Activated CD8-positive, alpha-beta memory T cell treated with anti-CD3 and anti-CD28 coated beads, Interleukin-2, amount 50 U/mL, for 1 hour (primary cell): ENCODE measurements at regions not wholly inside any gene's neighbourhood (a gene's known extent, or its start where the extent isn't known, plus 50 kb on each side); places are given as distances from the start of the nearest gene placed in this dataset.

Source experiments
- DNase-seq: peaks from one replicate; pipeline ENCODE4 v3.0.0-alpha.2; 2020; ENCODE audit errors: extremely low read depth

DNA sequence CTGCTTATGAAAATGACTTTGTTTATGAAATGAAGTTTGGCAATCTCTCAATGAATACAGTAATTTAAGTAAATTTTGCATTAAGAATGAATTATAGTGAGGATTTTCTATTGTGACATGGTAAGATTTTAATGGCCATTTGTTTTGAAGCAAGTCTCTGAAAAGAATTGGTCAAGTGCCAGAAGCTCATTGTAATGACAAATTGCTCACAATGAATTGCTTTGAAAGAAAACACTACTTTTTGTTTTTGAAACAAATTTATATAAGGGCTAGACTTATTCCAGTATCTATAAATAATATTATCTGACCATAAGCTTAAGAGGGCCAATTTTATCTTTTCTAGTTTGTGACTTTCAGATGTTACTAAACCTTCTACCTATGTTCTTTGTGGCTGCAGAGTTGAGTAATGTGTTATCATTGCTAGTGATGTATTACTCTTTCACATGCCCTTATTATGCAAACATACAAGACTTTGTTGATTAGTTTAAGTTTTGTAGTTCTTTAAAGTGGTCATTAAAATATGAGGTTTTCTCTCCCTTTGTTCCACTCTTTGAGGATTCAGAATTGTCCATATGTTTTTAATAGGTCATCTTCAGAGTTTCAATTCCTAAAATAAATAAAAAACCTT, 93.0 kb upstream of the ZNF608 start:
- no peak for DNase-seq

DNA sequence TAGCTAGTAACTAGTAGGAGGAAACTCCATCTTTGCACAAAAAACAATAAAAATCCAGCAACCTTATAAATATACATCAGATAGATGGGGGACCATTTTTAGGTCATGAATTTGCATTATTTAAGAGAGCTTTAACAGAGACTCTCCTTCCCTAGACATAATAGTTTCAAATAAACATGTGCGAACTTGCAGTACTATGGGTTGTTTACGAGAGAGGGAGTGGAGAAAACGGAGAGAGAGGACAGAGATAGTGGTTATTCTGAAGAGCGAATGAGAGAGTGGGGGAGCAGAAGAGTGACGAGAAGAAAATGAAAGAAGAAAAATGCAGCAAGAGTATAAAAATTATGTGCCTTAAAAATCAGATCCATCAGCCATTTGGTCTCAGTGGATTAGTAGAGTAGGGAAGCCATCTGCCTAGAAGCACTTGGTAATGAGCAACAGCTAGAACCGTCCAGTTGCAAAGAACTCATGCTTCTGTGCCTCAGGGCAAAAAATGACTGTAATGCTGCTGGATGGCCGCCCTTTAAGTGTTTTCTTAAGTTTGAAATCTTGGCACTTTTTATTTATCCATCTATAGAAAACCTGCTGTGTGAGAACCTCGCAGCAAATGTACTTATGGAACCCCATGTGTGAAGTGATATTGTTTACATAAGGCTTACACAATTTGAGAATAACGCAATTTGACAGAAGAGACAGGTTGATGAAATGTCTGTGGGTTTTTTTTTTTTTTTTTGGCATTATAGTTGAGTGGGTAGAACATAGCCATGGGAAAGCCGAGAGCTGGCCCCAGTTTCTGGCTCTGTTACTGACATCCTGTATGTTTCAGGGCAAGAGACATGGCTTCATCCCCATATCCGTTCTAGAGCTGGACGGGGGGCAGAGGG, 95.6 kb upstream of the ZNF608 start:
- DNase-seq: no peak

DNA sequence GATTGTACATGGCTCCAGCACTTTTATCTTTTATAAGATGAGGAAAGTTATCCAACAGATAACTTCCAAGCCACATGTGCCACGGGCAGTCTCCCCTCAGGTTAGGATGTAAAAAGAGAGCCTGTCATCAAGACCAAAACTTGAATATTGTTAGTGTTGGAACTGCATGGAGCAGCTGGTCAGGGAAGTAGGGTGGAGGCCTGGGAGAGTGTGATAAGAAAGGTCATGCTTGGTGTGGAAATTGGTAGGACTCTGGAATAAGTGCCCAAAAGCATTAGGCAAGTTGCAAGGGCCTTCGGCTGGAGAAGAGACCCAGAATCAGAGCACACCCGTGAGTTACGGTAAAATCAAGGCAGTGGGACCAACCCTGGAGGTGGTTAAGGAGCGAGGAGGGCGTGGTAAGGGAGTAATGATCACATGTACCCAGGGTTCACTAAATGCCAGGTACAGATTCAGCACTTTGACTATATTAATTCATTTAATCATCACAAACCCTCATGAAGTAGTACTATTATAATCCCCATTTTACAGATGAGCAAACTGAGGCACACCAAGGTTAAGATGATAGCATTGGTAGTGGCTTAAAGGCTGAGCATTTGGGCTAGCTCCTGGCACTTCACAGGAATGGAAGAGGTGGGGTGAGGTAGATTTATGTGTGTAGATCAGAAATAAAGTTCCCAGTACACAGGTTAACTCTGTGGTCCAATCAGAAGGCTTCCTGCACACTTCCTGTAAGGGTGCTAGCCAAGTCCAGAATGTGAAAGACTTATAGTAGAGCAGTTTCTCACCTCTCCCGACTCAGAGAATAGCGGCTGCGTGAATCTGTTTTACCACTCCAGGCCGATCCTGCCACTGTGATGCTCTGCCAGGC, 96.5 kb upstream of the ZNF608 start:
- DNase-seq: no peak

DNA sequence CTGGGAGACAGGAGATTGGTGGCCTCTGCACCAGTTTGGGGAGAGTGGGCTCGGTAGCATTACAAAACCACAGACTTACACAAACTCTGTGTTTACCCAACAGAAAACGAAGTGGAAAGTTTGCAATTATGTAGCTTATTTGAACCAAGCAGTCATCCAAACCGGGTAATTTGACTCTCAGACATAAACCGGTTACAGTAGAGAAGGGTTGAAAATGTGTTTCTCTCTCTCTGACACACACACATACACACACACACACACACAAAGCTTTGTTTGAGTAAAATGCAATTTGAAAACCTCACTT, 97.1 kb upstream of the ZNF608 start:
- no peak for DNase-seq

DNA sequence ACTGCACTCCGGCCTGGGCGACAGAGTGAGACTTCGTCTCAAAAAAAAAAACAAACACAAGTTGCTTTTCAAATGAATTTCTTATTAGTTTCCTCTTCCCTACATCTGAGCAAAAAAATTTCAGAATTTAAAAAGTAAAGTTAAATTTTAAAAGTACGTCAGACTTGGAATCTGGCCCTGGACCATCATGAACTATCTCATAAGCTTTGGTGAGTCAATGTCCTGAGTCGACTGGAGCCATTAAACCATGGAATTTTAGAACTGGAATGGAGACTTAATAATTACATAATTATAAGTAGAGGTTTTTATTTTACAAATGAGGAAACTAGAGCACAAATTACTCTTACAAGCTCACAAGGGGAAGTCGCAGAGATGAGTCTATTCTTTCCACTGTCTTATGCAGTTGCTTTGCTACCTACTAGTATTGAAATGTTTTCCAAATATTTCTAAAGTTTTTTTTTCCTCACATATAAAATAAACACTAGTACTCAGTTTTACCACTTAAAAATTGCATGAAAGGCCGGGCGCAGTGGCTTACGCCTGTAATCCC, 98.0 kb upstream of the ZNF608 start:
- DNase-seq: no peak

DNA sequence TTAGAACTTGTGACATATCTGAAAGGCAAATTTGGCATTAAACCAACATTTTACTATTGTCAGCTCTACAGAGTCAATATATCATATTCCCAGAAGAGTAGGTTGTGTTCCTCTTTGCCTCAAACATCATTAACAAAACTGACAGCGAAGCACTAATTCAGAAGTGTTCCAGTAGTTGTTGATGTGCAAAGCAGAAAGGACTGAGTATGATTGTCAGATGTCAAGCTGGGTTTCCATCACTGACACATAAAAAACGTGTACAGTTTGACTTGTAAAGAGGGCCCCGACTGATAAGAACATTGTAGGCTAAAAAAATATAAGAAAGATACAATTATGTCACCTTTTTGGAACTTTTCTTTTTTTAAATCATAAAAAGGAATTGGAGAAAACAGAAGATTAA, 101.5 kb upstream of the ZNF608 start:
- DNase-seq: no peak

DNA sequence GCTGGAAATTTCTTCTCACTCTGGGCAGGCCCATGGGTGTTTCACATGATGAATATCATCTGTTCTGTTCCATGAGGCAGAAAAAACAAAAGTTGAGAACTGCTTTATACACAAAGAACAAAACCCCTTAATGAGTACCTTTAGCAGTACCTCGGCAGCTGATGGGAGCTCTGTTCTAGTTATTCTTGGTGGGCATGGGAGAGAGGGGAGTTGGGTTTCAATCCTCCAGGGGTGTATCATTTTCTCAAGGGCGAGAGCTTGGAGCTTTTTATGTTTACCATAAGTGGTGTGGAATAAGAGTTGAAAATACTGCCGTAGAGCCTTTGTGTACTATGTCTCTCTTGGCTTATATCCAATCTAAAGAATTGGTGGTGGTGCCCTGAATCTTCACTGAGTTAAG, 103.3 kb upstream of the ZNF608 start:
- no peak for DNase-seq

DNA sequence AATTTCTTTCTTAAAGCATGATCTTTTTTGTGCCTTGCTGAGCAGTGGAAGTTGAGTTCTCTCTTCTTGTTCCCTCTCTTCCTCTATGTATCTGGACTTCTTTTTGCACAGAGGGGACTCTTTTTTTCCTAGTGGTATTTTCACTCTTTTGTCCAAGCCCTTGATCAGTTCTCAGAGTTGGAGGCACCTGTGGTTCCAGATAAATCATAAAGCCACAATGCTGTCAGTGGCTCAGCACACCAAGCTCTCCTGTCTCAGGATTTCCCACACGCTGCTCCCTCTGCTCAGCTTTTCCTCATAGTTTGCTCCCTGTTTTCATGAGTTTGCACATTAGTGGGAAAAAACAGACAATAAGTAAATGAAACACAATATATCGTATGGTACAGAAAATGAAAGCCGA, 110.3 kb upstream of the ZNF608 start:
- DNase-seq: no peak

DNA sequence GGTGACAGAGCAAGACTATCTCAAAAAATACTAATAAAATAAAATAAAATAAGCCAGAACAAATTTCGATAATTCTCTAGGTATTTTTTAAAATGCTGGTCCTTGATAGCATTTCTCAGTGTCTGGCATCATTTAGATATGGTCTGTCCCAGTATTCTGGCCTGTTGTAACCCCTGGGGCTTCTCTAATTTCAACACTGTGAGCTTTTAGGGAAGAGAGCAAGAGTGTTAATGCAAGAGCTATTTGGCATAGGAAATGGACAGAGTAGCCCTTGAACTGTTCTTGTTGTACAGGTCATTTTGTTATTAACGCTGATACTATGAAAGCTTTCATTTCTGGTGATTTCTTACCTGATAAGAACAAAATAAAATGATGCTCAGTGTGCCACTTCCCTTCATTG, 112.2 kb upstream of the ZNF608 start:
- no peak for DNase-seq

DNA sequence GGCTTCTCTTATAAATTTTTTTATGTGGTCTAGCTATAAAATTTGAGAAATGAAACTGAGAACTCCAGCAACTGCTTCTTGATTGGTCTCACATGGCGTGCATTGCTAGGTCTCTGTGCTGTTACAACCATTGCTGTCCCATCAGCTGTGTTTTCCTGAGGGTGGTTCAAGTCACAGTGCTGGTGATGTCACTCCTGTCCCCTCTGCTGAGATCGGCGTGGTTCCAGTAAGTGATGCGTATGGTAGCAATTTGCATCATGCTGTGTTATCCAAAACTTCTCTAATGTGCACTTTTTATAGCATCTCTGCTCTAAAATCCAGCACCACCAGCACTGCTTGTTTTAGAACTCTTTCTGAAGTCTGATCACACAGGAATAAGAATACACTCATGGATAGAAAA, 112.6 kb upstream of the ZNF608 start:
- no peak for DNase-seq

DNA sequence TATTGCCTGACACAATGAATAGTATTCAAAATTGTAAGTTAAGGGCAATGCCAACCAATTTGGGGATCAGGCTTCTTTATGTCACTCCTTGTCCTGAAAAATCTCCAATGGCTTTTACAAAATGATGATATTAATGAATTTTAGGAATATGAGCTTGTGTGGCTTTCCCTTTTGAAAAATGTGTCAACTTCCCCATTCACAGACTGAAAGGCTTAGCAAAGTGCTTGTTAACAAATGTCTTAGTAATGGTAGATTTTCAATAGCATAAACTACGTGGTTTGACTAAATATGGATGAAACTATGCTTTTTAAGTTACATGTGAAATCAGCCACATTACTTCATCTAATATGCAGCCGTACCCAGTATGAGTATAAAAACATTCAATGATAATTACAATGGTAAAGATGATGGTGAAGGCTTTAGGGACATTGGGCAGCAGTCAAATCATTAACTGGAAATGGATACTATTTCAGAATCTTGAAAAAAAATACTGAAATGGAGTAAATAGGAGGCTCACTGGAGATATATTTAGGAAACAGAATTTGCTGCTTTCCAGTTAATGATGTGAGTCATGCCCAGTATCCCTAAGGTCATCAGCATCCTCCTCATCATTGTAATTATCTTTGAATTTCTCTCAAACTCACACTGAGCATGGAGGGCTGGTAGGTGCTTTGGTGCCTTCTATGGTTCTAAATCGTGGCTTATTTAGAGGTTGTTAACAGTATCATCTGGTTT, 113.3 kb upstream of the ZNF608 start:
- no peak for DNase-seq

DNA sequence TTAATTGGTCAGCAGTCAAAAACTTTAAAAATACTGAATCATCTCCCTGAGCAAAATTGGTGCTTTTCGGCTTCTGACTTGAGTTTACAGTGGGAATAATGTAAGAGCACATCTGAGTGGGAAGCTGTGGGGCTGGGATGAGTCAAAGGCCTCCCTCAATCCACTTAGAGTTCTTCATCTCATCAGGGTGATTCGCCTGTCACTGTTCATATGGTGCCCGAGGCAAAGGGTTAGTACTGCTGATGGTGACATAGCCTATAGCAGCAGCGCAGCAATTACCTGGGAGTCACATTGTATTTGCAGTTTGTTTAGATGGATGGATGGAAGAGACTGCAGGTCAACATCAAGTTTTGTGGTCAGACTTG, 113.8 kb upstream of the ZNF608 start:
- no peak for DNase-seq

DNA sequence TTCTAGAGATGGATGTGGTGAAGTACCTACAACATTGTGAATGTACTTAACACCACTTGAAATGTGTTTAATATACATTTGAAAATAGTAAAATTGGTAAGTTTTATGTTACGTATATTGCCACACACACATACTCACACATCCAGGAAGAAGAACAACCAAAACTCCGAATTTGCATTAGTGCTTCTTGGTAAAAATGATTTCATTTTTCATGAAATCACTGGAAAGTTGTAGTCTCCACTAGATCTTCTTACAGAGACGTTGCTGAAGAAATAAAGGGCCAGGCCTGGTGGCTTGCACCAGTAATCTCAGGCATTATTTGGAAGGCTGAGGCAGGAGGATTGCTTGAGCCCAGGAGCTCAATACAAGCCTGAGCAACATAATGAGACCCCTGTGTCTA, 118.6 kb upstream of the ZNF608 start:
- no peak for DNase-seq

DNA sequence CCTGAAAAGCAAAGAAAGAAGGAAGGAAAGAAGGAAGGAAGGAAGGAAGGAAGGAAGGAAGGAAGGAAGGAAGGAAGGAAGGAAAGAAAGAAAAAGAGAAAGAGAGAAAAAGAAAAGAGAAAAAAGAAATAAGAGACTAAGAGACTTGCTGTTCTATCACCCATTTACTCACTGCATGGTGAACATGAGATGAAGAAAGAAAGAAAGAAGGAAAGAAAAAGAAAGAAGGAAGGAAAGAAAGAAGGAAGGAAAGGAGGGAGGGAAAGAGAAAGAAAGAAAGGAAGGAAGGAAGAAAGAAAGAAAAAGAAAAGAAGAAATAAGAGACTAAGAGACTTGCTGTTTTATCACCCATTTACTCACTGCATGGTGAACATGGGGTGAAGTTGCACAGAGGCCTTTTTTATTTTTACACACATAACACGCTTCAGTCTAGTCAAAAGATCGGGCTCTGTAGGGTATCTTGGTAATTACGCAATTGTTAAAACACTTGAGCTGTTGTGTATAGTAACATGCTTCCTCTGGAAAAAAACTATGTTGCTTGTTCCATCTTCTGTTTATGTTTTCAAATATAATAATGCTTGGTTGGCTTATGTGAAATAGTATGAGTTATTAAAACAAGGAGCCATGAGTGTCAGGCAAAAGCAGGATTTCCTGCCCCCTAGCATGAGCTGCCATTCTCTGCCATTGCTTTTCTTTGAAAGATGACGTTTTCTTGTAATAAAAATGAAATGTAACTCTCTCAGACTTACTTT, 119.3 kb upstream of the ZNF608 start:
- DNase-seq: no peak

DNA sequence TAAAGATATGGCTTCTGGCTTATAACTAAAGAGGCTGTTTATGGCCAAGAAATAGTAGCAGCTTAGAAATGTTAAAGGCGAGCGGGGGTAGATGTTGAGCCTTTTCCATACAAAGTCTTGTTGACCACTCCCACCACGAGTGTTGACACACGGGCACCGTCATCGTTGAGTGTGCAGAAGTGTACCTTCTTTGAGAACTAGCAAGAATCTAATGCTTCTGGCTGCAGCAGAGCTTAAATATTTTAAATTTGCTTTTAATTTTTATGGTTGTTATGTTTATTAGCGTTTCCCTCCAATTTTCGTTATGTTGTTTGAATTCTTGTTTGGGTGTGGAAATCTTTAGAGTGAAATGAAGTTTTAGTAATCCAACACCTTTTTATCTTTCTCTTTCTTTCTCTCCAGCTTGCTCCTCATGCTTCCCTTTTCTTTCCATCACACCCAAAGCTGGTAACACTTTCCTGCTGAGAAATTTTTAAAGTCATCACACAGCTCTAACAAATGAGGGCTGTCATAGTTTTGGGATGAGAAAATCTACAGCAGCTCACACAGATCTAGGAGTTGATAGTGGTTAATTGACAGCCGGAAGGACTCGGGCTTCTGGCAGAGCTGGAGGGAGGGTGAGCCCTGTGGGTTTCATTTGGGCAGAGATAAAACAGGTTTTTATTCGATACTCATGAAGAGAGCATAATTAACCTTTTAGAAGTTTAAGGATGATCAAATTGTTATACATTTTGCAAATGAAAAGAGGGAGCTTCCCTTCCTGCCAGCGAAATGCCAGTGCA, 120.1 kb upstream of the ZNF608 start:
- no peak for DNase-seq

DNA sequence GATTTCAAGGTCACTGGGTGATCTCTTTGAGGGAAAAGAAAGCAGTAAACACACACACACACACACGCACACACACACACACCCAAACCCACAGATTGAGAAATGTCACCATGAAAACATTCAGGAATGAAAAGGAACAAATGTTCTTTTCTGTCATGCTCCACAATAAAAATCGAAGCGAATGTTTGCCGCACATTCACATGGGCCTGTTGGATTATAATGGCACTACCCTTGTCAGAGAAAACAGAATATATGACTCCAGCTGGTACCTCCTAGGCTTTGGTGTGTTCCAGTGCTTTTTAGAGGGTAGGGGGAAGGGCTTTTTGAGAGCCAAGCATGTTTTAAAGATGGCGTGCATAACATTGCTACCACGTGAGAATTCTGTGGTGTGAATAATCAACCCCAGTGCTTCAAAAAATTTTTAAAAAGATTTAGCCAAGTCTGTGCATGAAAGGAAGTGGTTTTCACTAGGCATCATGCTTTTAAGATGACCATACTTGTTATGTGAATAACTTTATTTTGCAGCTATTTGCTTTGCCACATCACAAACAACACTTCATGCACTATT, 120.8 kb upstream of the ZNF608 start:
- no peak for DNase-seq

DNA sequence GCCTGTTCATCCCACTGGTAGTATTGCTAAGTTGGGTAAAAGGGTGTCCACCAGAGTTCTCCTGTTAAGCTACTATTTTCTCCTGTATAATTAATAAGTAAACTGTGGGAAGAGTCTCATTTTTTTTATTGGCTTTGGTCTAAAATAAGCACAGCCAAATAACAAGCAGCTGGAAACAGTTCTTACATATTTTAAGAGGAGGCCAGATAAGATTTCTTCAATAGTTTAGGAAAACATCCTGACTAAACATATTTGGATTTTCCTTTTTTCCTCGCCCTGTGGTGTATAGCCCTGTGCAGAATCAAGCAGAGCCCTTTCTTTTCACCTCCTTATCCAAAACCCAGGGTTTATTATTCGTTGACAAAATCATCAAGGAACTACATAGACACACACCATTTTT, 122.2 kb upstream of the ZNF608 start:
- DNase-seq: no peak

DNA sequence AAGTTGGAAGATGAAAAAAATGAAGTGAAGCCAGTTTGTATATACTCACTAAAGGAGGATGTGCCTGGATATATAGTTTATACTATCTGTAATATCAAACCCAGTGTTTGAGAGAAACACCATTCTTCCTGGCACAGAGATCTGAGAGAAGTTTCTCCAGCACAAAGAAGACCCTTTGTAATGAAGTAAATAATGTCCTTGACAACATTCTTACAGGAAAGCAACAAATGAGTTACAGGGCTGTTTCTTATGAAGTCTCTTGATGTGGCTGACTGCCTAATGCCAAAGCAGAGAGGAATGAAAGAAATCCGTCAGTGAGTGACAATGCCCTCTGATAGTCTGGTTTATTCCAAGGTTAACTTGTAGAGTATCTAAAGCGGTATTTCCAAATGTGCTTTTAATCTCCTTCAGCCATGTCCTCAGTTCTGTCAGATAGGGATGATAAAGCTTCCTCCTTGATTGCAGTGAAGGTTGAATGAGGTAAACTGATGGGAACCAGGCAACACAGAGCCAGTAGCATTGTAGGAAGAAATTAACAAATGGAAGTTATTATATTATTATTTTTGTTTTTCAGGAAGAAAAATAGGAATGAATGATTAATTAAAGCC, 123.1 kb upstream of the ZNF608 start:
- DNase-seq: no peak

DNA sequence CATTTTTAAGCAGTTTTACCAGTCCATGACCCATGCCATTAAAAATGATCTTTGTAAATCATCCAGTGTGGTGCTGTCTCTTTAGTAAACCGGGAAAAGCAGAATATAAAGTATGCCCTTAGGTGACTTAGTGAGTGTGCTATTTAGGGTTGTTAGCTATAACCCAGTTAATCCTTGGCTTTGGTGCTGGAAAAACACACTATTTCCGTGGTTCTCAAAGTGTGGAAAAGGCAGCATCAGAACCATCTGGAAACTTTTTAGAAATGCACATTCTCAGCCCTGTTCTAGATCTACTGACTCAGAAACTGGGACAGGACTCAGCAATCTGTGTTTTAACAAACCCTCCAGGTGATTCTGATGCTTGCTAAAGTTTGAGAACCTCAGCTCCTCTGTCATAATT, 123.6 kb upstream of the ZNF608 start:
- no peak for DNase-seq

DNA sequence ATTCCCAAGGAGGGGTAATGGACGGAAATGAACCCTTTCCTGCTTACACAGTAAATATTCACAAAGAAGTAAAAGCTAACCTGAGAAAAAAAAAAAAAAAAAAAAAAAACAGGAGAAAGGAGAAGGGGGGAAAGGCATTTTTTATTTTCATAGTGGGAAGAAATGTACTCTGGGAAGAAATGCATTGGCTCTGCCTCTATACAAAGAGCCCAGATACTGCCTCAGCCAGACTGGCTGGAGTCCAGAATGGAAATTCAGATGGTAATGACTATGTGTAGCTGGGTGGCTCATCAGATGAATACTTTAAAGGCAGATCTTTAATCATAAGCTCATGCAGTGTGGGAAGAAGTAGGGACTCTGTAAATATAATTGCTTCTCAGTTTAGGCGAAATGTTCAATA, 124.9 kb upstream of the ZNF608 start:
- DNase-seq: no peak
